IPS-18c (cell line): ENCODE measurements at regions not wholly inside any gene's neighbourhood (a gene's known extent, or its start where the extent isn't known, plus 50 kb on each side); places are given as distances from the start of the nearest gene placed in this dataset.

ENCODE experiments used
- H3K4me3 ChIP-seq: 2 replicates; pipeline ENCODE4 v1.7.0; 2013; ENCODE audit warnings: low read depth, mild to moderate bottlenecking, low read length, moderate library complexity; ENCODE audit not compliant: insufficient read depth
- H3K9me3 ChIP-seq: one replicate; pipeline ENCODE4 v1.6.1; 2013; ENCODE audit warnings: mild to moderate bottlenecking, low read length, moderate library complexity; ENCODE audit not compliant: control insufficient read depth, insufficient read depth

- no peaks in the 10 kb centered on the region for H3K9me3 ChIP-seq
- H3K4me3 ChIP-seq: no peak overlapping the region
Measured at GRCh38 chr22:48804811-48805301, 1022.8 kb downstream of the BRD1 start.

- H3K4me3 ChIP-seq: no peak overlapping the region
Measured at GRCh38 chr22:48803948-48804810, 1023.5 kb downstream of the BRD1 start.

GRCh38 chr22:48803171-48803947, 1024.3 kb downstream of the BRD1 start:
- H3K9me3 ChIP-seq: no peaks in the 10 kb centered on the region
- no peak overlapping the region for H3K4me3 ChIP-seq

More at GRCh38 chr22:48803948-48804810, 1023.5 kb downstream of the BRD1 start:
- H3K9me3 ChIP-seq: no peaks in the 10 kb centered on the region

- Histone ChIP-seq H3K4me3 (no peak overlapping the region), H3K9me3 (no peaks in the 10 kb centered on the region)
Measured at GRCh38 chr22:48802576-48802975, 1025.1 kb downstream of the BRD1 start.

- no peaks in the 10 kb centered on the region for H3K9me3 ChIP-seq
- H3K4me3 ChIP-seq: no peak overlapping the region
Measured at GRCh38 chr22:48800886-48801607, 1026.6 kb downstream of the BRD1 start.

GRCh38 chr22:48800036-48800885, 1027.4 kb downstream of the BRD1 start:
- Histone ChIP-seq H3K4me3 (no peak overlapping the region), H3K9me3 (no peaks in the 10 kb centered on the region)

GRCh38 chr22:48799227-48799970, 1028.3 kb downstream of the BRD1 start:
- no peak overlapping the region for H3K4me3 ChIP-seq
- no peaks in the 10 kb centered on the region for H3K9me3 ChIP-seq

- Histone ChIP-seq H3K9me3 (no peaks in the 10 kb centered on the region), H3K4me3 (no peak overlapping the region)
Measured at GRCh38 chr22:48798281-48799226, 1029.1 kb downstream of the BRD1 start.

- no peaks in the 10 kb centered on the region for H3K9me3 ChIP-seq
- no peak overlapping the region for H3K4me3 ChIP-seq
Measured at GRCh38 chr22:48797731-48798130, 1029.9 kb downstream of the BRD1 start.

GRCh38 chr22:48796310-48797015, 1031.2 kb downstream of the BRD1 start:
- Histone ChIP-seq H3K9me3 (no peaks in the 10 kb centered on the region), H3K4me3 (no peak overlapping the region)

- no peaks in the 10 kb centered on the region for H3K9me3 ChIP-seq
- no peak overlapping the region for H3K4me3 ChIP-seq
Measured at GRCh38 chr22:48795664-48796063, 1032.0 kb downstream of the BRD1 start.

GRCh38 chr22:48794906-48795305, 1032.8 kb downstream of the BRD1 start:
- no peak overlapping the region for H3K4me3 ChIP-seq
- H3K9me3 ChIP-seq: no peaks in the 10 kb centered on the region

- no peak overlapping the region for H3K4me3 ChIP-seq
- H3K9me3 ChIP-seq: no peaks in the 10 kb centered on the region
Measured at GRCh38 chr22:48793949-48794348, 1033.7 kb downstream of the BRD1 start.

GRCh38 chr22:48786679-48786996, 1041.0 kb downstream of the BRD1 start:
- Histone ChIP-seq H3K9me3 (no peaks in the 10 kb centered on the region), H3K4me3 (no peak overlapping the region)
